Muscle layer of duodenum (tissue), 2 donors: ENCODE measurements at regions not wholly inside any gene's neighbourhood (a gene's known extent, or its start where the extent isn't known, plus 50 kb on each side); places are given as distances from the start of the nearest gene placed in this dataset.
"Not testable (repeated sequence)": the region's sequence is repeated elsewhere in the genome, so short reads cannot be mapped to it uniquely, and the experiment has no call there.

Source experiments
- H3K27ac ChIP-seq: one replicate; pipeline ENCODE4 v1.7.0; 2013; ENCODE audit warnings: mild to moderate bottlenecking, low read length
- H3K27me3 ChIP-seq: one replicate; pipeline ENCODE4 v1.7.0; 2013; ENCODE audit warnings: low read depth, mild to moderate bottlenecking, control low read depth, low read length
- H3K36me3 ChIP-seq, 2 donors: one replicate each; pipeline ENCODE4 v1.7.0; 2013; ENCODE audit warnings: low read length in 2 of 2, control low read depth in 1 of 2, mild to moderate bottlenecking in 1 of 2; ENCODE audit not compliant: insufficient read depth in 2 of 2, control insufficient read depth in 1 of 2
- H3K4me1 ChIP-seq, 2 donors: one replicate each; pipeline ENCODE4 v1.7.0; 2013; ENCODE audit warnings: low read length in 2 of 2, mild to moderate bottlenecking in 2 of 2, control low read depth in 1 of 2, moderate library complexity in 1 of 2; ENCODE audit not compliant: insufficient read depth in 2 of 2, control insufficient read depth in 1 of 2
- H3K4me3 ChIP-seq, 2 donors: one replicate each; pipeline ENCODE4 v1.7.0; 2013; ENCODE audit warnings: low read length in 2 of 2, low read depth in 1 of 2, mild to moderate bottlenecking in 1 of 2
- H3K9me3 ChIP-seq, 2 donors: one replicate each; pipeline ENCODE4 v1.7.0; 2013; ENCODE audit warnings: low read length in 2 of 2, control low read depth in 1 of 2, mild to moderate bottlenecking in 1 of 2; ENCODE audit not compliant: control insufficient read depth in 1 of 2
- donor health status: healthy.

GRCh38 chr1:199913318-199913717 lies 114.2 kb upstream of the NR5A2 start:
- no peaks in the 10 kb centered on the region for H3K9me3 ChIP-seq
- H3K36me3 ChIP-seq: no peaks in the 10 kb centered on the region
- no peaks in the 10 kb centered on the region for H3K4me1 ChIP-seq
- H3K27me3 ChIP-seq: no peaks in the 10 kb centered on the region
- no peak overlapping the region for H3K27ac ChIP-seq
- no peak overlapping the region for H3K4me3 ChIP-seq

GRCh38 chr1:199914546-199914945 lies 113.0 kb upstream of the NR5A2 start:
- H3K4me1 ChIP-seq: no peaks in the 10 kb centered on the region
- H3K4me3 ChIP-seq: no peak overlapping the region
- H3K9me3 ChIP-seq: no peaks in the 10 kb centered on the region
- no peak overlapping the region for H3K27ac ChIP-seq
- H3K27me3 ChIP-seq: no peaks in the 10 kb centered on the region
- no peaks in the 10 kb centered on the region for H3K36me3 ChIP-seq

GRCh38 chr1:199918196-199918769 lies 109.2 kb upstream of the NR5A2 start:
- H3K4me3 ChIP-seq: no peak overlapping the region
- H3K4me1 ChIP-seq: no peaks in the 10 kb centered on the region
- peaks cover 0 to 3% of the 10 kb centered on the region in 2 donors for H3K9me3 ChIP-seq
- H3K36me3 ChIP-seq: no peaks in the 10 kb centered on the region
- H3K27ac ChIP-seq: no peak overlapping the region
- H3K27me3 ChIP-seq: no peaks in the 10 kb centered on the region

- no peak overlapping the region for H3K4me3 ChIP-seq
- H3K27ac ChIP-seq: no peak overlapping the region
- H3K27me3 ChIP-seq: no peaks in the 10 kb centered on the region
- H3K4me1 ChIP-seq: no peaks in the 10 kb centered on the region
- peaks cover 0 to 3% of the 10 kb centered on the region in 2 donors for H3K9me3 ChIP-seq
- H3K36me3 ChIP-seq: no peaks in the 10 kb centered on the region
Observed at GRCh38 chr1:199920635-199921034, 106.9 kb upstream of the NR5A2 start.

- no peaks in the 10 kb centered on the region for H3K4me1 ChIP-seq
- H3K4me3 ChIP-seq: no peak overlapping the region
Observed at GRCh38 chr1:199929556-199929955, 98.0 kb upstream of the NR5A2 start.

GRCh38 chr1:199930067-199930466 lies 97.4 kb upstream of the NR5A2 start:
- H3K4me1 ChIP-seq, H3K4me3 ChIP-seq, H3K27me3 ChIP-seq, H3K36me3 ChIP-seq, H3K9me3 ChIP-seq, H3K27ac ChIP-seq: not testable (repeated sequence)

More at GRCh38 chr1:199929556-199929955, 98.0 kb upstream of the NR5A2 start:
- peaks cover 0 to 2% of the 10 kb centered on the region in 2 donors for H3K9me3 ChIP-seq
- no peaks in the 10 kb centered on the region for H3K27me3 ChIP-seq
- H3K27ac ChIP-seq: no peak overlapping the region
- no peaks in the 10 kb centered on the region for H3K36me3 ChIP-seq

- Histone ChIP-seq H3K4me1 (no peaks in the 10 kb centered on the region), H3K9me3 (no peaks in the 10 kb centered on the region), H3K36me3 (no peaks in the 10 kb centered on the region), H3K27ac (no peak overlapping the region), H3K4me3 (peak overlapping the region; percentile 27 to 40), H3K27me3 (no peaks in the 10 kb centered on the region)
Observed at GRCh38 chr1:199931666-199932377, 95.7 kb upstream of the NR5A2 start.

GRCh38 chr1:199932462-199932861 lies 95.0 kb upstream of the NR5A2 start:
- Histone ChIP-seq H3K27me3 (no peaks in the 10 kb centered on the region), H3K27ac (no peak overlapping the region), H3K36me3 (no peaks in the 10 kb centered on the region), H3K4me3 (peak overlapping the region; percentile 27 to 40), H3K4me1 (no peaks in the 10 kb centered on the region), H3K9me3 (no peaks in the 10 kb centered on the region)

GRCh38 chr1:199936441-199936840 lies 91.1 kb upstream of the NR5A2 start:
- no peaks in the 10 kb centered on the region for H3K27me3 ChIP-seq
- H3K4me1 ChIP-seq: no peaks in the 10 kb centered on the region
- no peak overlapping the region for H3K27ac ChIP-seq
- H3K4me3 ChIP-seq: no peak overlapping the region
- no peaks in the 10 kb centered on the region for H3K9me3 ChIP-seq
- no peaks in the 10 kb centered on the region for H3K36me3 ChIP-seq

- H3K4me3 ChIP-seq: no peak overlapping the region
- H3K36me3 ChIP-seq: no peaks in the 10 kb centered on the region
- H3K9me3 ChIP-seq: no peaks in the 10 kb centered on the region
- no peaks in the 10 kb centered on the region for H3K27me3 ChIP-seq
- no peaks in the 10 kb centered on the region for H3K4me1 ChIP-seq
- no peak overlapping the region for H3K27ac ChIP-seq
Observed at GRCh38 chr1:199937161-199937560, 90.3 kb upstream of the NR5A2 start.

GRCh38 chr1:199937661-199938060 lies 89.8 kb upstream of the NR5A2 start:
- no peaks in the 10 kb centered on the region for H3K9me3 ChIP-seq
- no peaks in the 10 kb centered on the region for H3K4me1 ChIP-seq
- no peak overlapping the region for H3K4me3 ChIP-seq
- no peaks in the 10 kb centered on the region for H3K27me3 ChIP-seq
- H3K27ac ChIP-seq: no peak overlapping the region
- H3K36me3 ChIP-seq: no peaks in the 10 kb centered on the region

GRCh38 chr1:199944986-199945385 lies 82.5 kb upstream of the NR5A2 start:
- H3K4me1 ChIP-seq: no peaks in the 10 kb centered on the region
- H3K27ac ChIP-seq: no peak overlapping the region
- H3K36me3 ChIP-seq: no peaks in the 10 kb centered on the region
- H3K27me3 ChIP-seq: no peaks in the 10 kb centered on the region
- no peak overlapping the region for H3K4me3 ChIP-seq
- no peaks in the 10 kb centered on the region for H3K9me3 ChIP-seq
